Activated CD8-positive, alpha-beta T cell treated with anti-CD3 and anti-CD28 coated beads, Interleukin-2, amount 10 ng/mL, durations not matched to agents 7 days and 5 days (primary cell): ENCODE measurements at regions not wholly inside any gene's neighbourhood (a gene's known extent, or its start where the extent isn't known, plus 50 kb on each side); places are given as distances from the start of the nearest gene placed in this dataset.
"Not testable (repeated sequence)": the region's sequence is repeated elsewhere in the genome, so short reads cannot be mapped to it uniquely, and the experiment has no call there.

Experiments
- ATAC-seq: fragments of 150-1000 bp; cut with Tn5 transposase; one replicate; pipeline ENCODE4 v1.10.0; 2021; ENCODE audit warnings: moderate library complexity
- CTCF ChIA-PET: fragments of 350-600 bp; sonication (Branson Sonifier 250); formaldehyde crosslinking; loops from one replicate; lab custom pipeline; 2021; ENCODE audit warnings: antibody characterized with exemption; lab: Charles Lee
- POLR2A ChIA-PET: fragments of 350-600 bp; sonication (Branson Sonifier 250); formaldehyde crosslinking; loops from one replicate; lab custom pipeline; 2021; ENCODE audit warnings: antibody characterized with exemption; lab: Charles Lee
- DNase-seq: peaks from one replicate; pipeline ENCODE4 v3.0.0-alpha.2; 2020
- H3K27ac Mint-ChIP-seq: one replicate; pipeline ENCODE4 v1.8.0; 2021; ENCODE audit warnings: mild to moderate bottlenecking, mixed read lengths
- H3K27me3 Mint-ChIP-seq: one replicate; pipeline ENCODE4 v1.8.0; 2021; ENCODE audit warnings: low read depth, mixed read lengths
- H3K36me3 Mint-ChIP-seq: one replicate; pipeline ENCODE4 v1.8.0; 2021; ENCODE audit warnings: low read depth, mixed read lengths
- H3K4me1 Mint-ChIP-seq: one replicate; pipeline ENCODE4 v1.8.0; 2021; ENCODE audit warnings: low read depth, mixed read lengths
- H3K4me3 Mint-ChIP-seq: one replicate; pipeline ENCODE4 v1.8.0; 2021; ENCODE audit warnings: mild to moderate bottlenecking, mixed read lengths
- H3K9me3 Mint-ChIP-seq: one replicate; pipeline ENCODE4 v1.8.0; 2022; ENCODE audit warnings: mixed read lengths; ENCODE audit not compliant: insufficient read depth

- H3K4me3 Mint-ChIP-seq, CTCF ChIA-PET, H3K4me1 Mint-ChIP-seq, H3K27ac Mint-ChIP-seq, H3K36me3 Mint-ChIP-seq, H3K27me3 Mint-ChIP-seq, ATAC-seq, H3K9me3 Mint-ChIP-seq, POLR2A ChIA-PET, DNase-seq: not testable (repeated sequence)
Observed at GRCh38 chr5:102592586-102592985, 93.8 kb upstream of the SLCO6A1 start.

- Mint-ChIP-seq H3K27ac (no peak overlapping the region), H3K4me3 (no peak overlapping the region), H3K27me3 (no peaks in the 10 kb centered on the region), H3K9me3 (no peaks in the 10 kb centered on the region), H3K36me3 (no peaks in the 10 kb centered on the region), H3K4me1 (peaks cover 6% of the 10 kb centered on the region)
- CTCF ChIA-PET: no interaction called here
- DNase-seq (no peak), ATAC-seq (no peak)
- POLR2A ChIA-PET: no interaction called here
Observed at GRCh38 chr5:102594192-102594591, 95.4 kb upstream of the SLCO6A1 start.

- Mint-ChIP-seq H3K9me3 (no peaks in the 10 kb centered on the region), H3K27ac (no peak overlapping the region), H3K4me1 (peaks cover 6% of the 10 kb centered on the region), H3K36me3 (no peaks in the 10 kb centered on the region), H3K27me3 (no peaks in the 10 kb centered on the region), H3K4me3 (no peak overlapping the region)
- POLR2A ChIA-PET: no interaction called here
- CTCF ChIA-PET: interaction anchor here (1.1 kb wide), 1 partner anchor 32 kb away, joined by 4 read pairs; no protein-coding TSS in a partner anchor
- DNase-seq (no peak), ATAC-seq (no peak)
Observed at GRCh38 chr5:102595332-102595731, 96.5 kb upstream of the SLCO6A1 start.

GRCh38 chr5:102596113-102596512 is 97.3 kb upstream of the SLCO6A1 start:
- no peak overlapping the region for H3K4me3 Mint-ChIP-seq
- CTCF ChIA-PET: interaction anchor here (1.1 kb wide), 1 partner anchor 33 kb away, joined by 4 read pairs; no protein-coding TSS in a partner anchor
- H3K36me3 Mint-ChIP-seq: no peaks in the 10 kb centered on the region
- no peaks in the 10 kb centered on the region for H3K27me3 Mint-ChIP-seq
- ATAC-seq: no peak
- H3K4me1 Mint-ChIP-seq: peaks cover 6% of the 10 kb centered on the region
- no peak overlapping the region for H3K27ac Mint-ChIP-seq
- DNase-seq: no peak
- POLR2A ChIA-PET: no interaction called here
- no peaks in the 10 kb centered on the region for H3K9me3 Mint-ChIP-seq

- no peaks in the 10 kb centered on the region for H3K27me3 Mint-ChIP-seq
- ATAC-seq (no peak), DNase-seq (no peak)
- POLR2A ChIA-PET: no interaction called here
- H3K4me1 Mint-ChIP-seq: peaks cover 6% of the 10 kb centered on the region
- CTCF ChIA-PET: no interaction called here
- H3K4me3 Mint-ChIP-seq: no peak overlapping the region
- H3K9me3 Mint-ChIP-seq: no peaks in the 10 kb centered on the region
- no peaks in the 10 kb centered on the region for H3K36me3 Mint-ChIP-seq
- no peak overlapping the region for H3K27ac Mint-ChIP-seq
Observed at GRCh38 chr5:102596951-102597350, 98.2 kb upstream of the SLCO6A1 start.

- H3K27ac Mint-ChIP-seq: no peak overlapping the region
- H3K4me1 Mint-ChIP-seq: peaks cover 6% of the 10 kb centered on the region
- ChIA-PET POLR2A (no interaction called here), CTCF (no interaction called here)
- H3K36me3 Mint-ChIP-seq: no peaks in the 10 kb centered on the region
- ATAC-seq (no peak), DNase-seq (no peak)
- H3K4me3 Mint-ChIP-seq: no peak overlapping the region
- H3K9me3 Mint-ChIP-seq: no peaks in the 10 kb centered on the region
- no peaks in the 10 kb centered on the region for H3K27me3 Mint-ChIP-seq
Observed at GRCh38 chr5:102599289-102599688, 100.5 kb upstream of the SLCO6A1 start.

GRCh38 chr5:102600964-102601363 is 102.2 kb upstream of the SLCO6A1 start:
- ChIA-PET CTCF (no interaction called here), POLR2A (no interaction called here)
- Mint-ChIP-seq H3K9me3 (no peaks in the 10 kb centered on the region), H3K4me1 (peaks cover 4% of the 10 kb centered on the region), H3K27ac (no peak overlapping the region), H3K4me3 (no peak overlapping the region), H3K36me3 (no peaks in the 10 kb centered on the region), H3K27me3 (no peaks in the 10 kb centered on the region)
- DNase-seq: no peak
- no peak for ATAC-seq

GRCh38 chr5:102603670-102604069 is 104.9 kb upstream of the SLCO6A1 start:
- Mint-ChIP-seq H3K27me3 (no peaks in the 10 kb centered on the region), H3K36me3 (no peaks in the 10 kb centered on the region), H3K9me3 (no peaks in the 10 kb centered on the region), H3K4me3 (no peak overlapping the region), H3K4me1 (no peaks in the 10 kb centered on the region), H3K27ac (no peak overlapping the region)
- DNase-seq (no peak), ATAC-seq (no peak)
- ChIA-PET CTCF (no interaction called here), POLR2A (no interaction called here)

- CTCF ChIA-PET: no interaction called here
- Mint-ChIP-seq H3K27ac (no peak overlapping the region), H3K36me3 (no peaks in the 10 kb centered on the region), H3K4me1 (no peaks in the 10 kb centered on the region), H3K4me3 (no peak overlapping the region), H3K27me3 (peaks cover 5% of the 10 kb centered on the region), H3K9me3 (no peaks in the 10 kb centered on the region)
- no peak for DNase-seq
- no peak for ATAC-seq
- POLR2A ChIA-PET: no interaction called here
Observed at GRCh38 chr5:102608414-102608813, 109.6 kb upstream of the SLCO6A1 start.

GRCh38 chr5:102611312-102611711 is 112.5 kb upstream of the SLCO6A1 start:
- no peaks in the 10 kb centered on the region for H3K36me3 Mint-ChIP-seq
- H3K4me3 Mint-ChIP-seq: no peak overlapping the region
- no peaks in the 10 kb centered on the region for H3K9me3 Mint-ChIP-seq
- no peak overlapping the region for H3K27ac Mint-ChIP-seq
- POLR2A ChIA-PET: no interaction called here
- DNase-seq (no peak), ATAC-seq (no peak)
- peaks cover 9% of the 10 kb centered on the region for H3K27me3 Mint-ChIP-seq
- CTCF ChIA-PET: no interaction called here
- H3K4me1 Mint-ChIP-seq: no peaks in the 10 kb centered on the region

GRCh38 chr5:102613661-102614060 is 114.9 kb upstream of the SLCO6A1 start:
- no peaks in the 10 kb centered on the region for H3K4me1 Mint-ChIP-seq
- ChIA-PET CTCF (no interaction called here), POLR2A (no interaction called here)
- peaks cover 9% of the 10 kb centered on the region for H3K27me3 Mint-ChIP-seq
- no peak overlapping the region for H3K4me3 Mint-ChIP-seq
- no peak overlapping the region for H3K27ac Mint-ChIP-seq
- no peak for ATAC-seq
- no peaks in the 10 kb centered on the region for H3K9me3 Mint-ChIP-seq
- H3K36me3 Mint-ChIP-seq: no peaks in the 10 kb centered on the region
- DNase-seq: no peak

GRCh38 chr5:102617191-102618187 is 118.7 kb upstream of the SLCO6A1 start:
- ChIA-PET POLR2A (no interaction called here), CTCF (interaction anchor here (0.8 kb wide), 1 partner anchor 33 kb away, joined by 3 read pairs; no protein-coding TSS in a partner anchor)
- no peak overlapping the region for H3K4me3 Mint-ChIP-seq
- no peaks in the 10 kb centered on the region for H3K9me3 Mint-ChIP-seq
- no peak for DNase-seq
- H3K27me3 Mint-ChIP-seq: peaks cover 4% of the 10 kb centered on the region
- ATAC-seq: no peak
- no peaks in the 10 kb centered on the region for H3K4me1 Mint-ChIP-seq
- no peaks in the 10 kb centered on the region for H3K36me3 Mint-ChIP-seq
- no peak overlapping the region for H3K27ac Mint-ChIP-seq
